Breast epithelium (tissue), 3 donors: ENCODE measurements at regions not wholly inside any gene's neighbourhood (a gene's known extent, or its start where the extent isn't known, plus 50 kb on each side); places are given as distances from the start of the nearest gene placed in this dataset.

ENCODE experiments used
- POLR2AphosphoS5 ChIP-seq, 3 donors: sonication (generic); formaldehyde crosslinking; IDR thresholded peaks; one replicate each; pipeline ENCODE4 v1.6.1; 2017; ENCODE audit warnings: antibody characterized with exemption in 3 of 3
- TF ChIP-seq, protein P1 (sequence below), 3 donors: fragments of 450-650 bp; IDR thresholded peaks; one replicate each; pipeline ENCODE4 v1.5.1; 2016 to 2017; ENCODE audit warnings: antibody characterized with exemption in 3 of 3, mild to moderate bottlenecking in 3 of 3, moderate library complexity in 3 of 3

DNA sequence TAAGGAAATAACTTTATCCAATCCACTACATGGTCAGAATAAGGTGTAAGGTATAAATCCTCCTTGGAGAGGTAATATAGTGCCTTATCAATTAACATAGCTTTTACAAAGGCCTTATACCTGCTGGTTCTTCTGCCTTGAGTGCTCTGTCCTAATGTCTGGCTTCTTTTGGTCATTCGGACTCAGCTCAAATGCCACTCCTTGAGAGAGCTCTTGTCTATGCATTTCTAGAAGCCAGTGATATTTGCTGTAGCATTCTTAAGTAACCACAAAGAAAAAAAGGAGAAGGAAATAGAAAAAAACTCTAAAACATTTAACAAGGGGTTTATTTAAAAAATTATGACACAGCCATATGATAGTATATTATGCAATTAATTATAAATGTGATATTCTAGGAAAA lies 444.8 kb upstream of the SLIT2 start:
- no peak for TF ChIP-seq POLR2AphosphoS5 (IDR thresholded peaks at IDR 0.05)
- TF ChIP-seq, protein P1, sequence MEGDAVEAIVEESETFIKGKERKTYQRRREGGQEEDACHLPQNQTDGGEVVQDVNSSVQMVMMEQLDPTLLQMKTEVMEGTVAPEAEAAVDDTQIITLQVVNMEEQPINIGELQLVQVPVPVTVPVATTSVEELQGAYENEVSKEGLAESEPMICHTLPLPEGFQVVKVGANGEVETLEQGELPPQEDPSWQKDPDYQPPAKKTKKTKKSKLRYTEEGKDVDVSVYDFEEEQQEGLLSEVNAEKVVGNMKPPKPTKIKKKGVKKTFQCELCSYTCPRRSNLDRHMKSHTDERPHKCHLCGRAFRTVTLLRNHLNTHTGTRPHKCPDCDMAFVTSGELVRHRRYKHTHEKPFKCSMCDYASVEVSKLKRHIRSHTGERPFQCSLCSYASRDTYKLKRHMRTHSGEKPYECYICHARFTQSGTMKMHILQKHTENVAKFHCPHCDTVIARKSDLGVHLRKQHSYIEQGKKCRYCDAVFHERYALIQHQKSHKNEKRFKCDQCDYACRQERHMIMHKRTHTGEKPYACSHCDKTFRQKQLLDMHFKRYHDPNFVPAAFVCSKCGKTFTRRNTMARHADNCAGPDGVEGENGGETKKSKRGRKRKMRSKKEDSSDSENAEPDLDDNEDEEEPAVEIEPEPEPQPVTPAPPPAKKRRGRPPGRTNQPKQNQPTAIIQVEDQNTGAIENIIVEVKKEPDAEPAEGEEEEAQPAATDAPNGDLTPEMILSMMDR (IDR thresholded peaks at IDR 0.05): no peak
